Hepatocyte (in vitro differentiated cells): ENCODE measurements at regions not wholly inside any gene's neighbourhood (a gene's known extent, or its start where the extent isn't known, plus 50 kb on each side); places are given as distances from the start of the nearest gene placed in this dataset.

ENCODE experiments used
- CTCF ChIP-seq: fragments of 200-600 bp; sonication (generic); IDR thresholded peaks from 2 replicates; pipeline ENCODE4 v1.5.1; 2016; ENCODE audit warnings: antibody characterized with exemption, mild to moderate bottlenecking; ENCODE audit not compliant: poor library complexity
- EZH2 ChIP-seq: fragments of 200-600 bp; sonication (generic); IDR thresholded peaks from 2 replicates; pipeline ENCODE4 v1.6.1; 2016; ENCODE audit warnings: antibody characterized with exemption, mild to moderate bottlenecking, borderline replicate concordance
- EZH2phosphoT487 ChIP-seq: fragments of 200-600 bp; sonication (generic); IDR thresholded peaks from one replicate; pipeline ENCODE4 v1.6.1; 2018; ENCODE audit warnings: antibody characterized with exemption, mild to moderate bottlenecking, low read depth, moderate library complexity; ENCODE audit not compliant: unreplicated experiment, severe bottlenecking

GRCh38 chr7:35553519-35553918, 141.4 kb downstream of the HERPUD2 start:
- no peak for TF ChIP-seq CTCF
- no peak for TF ChIP-seq EZH2phosphoT487
- TF ChIP-seq EZH2 = no peak
